ENCODE measurements at regions not wholly inside any gene's neighbourhood (a gene's known extent, or its start where the extent isn't known, plus 50 kb on each side); places are given as distances from the start of the nearest gene placed in this dataset.
A peak's percentile ranks its signal among the peaks of the same experiment; 100 is the strongest.

DNA sequence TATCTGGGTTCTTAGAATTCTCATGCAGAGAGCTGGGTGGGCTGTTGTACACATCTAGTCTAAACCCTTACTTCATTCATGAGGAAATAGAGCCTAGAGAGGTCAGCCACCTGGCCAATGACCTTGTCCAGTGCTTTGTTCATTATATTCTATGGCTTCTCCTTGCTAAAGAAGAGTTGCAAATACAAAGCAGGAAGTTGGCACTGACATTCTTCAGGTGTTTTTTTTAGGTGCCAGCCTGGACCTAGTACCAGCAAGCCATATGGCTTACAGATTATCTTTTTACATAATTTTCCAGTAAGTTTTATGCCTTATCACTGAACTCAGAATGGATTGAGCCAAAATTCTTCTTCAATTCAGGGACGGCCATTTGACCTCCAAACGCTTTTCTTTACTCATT is 54.7 kb upstream of the PGM2 start:
- no peak overlapping the region for H3K4me3 ChIP-seq (ENCODE audit: control insufficient read depth, low read depth, low read length)
- no peak for TF ChIP-seq CTCF (IDR thresholded peaks at IDR 0.05; ENCODE audit: control insufficient read depth, insufficient read depth, low read depth, low read length, missing control alignments)
- no peak for DNase-seq (ENCODE audit: low read depth)

DNA sequence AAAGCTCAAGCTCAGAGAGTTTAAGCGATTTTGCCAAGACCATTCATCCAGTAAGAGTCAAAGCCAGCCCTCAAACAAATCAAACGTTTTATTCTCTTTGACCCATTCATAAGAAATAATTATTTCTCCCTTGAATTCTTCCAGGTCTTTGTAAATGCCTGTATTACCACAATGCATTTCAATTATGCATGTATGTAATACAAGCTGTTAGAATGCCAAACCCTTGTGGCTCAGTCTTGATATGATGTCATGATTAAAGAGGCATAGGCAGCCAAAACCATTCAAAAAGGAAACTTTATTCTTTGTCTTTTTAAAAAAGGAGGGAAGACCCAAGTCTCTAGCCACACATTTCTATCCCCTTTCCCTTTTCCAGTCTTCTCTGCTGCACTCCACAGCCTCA is 56.5 kb upstream of the PGM2 start:
- no peak for TF ChIP-seq CTCF (IDR thresholded peaks at IDR 0.05; ENCODE audit: control insufficient read depth, insufficient read depth, low read depth, low read length, missing control alignments)
- DNase-seq (ENCODE audit: low read depth) = peak; percentile 4
- no peak overlapping the region for H3K4me3 ChIP-seq (ENCODE audit: control insufficient read depth, low read depth, low read length)

DNA sequence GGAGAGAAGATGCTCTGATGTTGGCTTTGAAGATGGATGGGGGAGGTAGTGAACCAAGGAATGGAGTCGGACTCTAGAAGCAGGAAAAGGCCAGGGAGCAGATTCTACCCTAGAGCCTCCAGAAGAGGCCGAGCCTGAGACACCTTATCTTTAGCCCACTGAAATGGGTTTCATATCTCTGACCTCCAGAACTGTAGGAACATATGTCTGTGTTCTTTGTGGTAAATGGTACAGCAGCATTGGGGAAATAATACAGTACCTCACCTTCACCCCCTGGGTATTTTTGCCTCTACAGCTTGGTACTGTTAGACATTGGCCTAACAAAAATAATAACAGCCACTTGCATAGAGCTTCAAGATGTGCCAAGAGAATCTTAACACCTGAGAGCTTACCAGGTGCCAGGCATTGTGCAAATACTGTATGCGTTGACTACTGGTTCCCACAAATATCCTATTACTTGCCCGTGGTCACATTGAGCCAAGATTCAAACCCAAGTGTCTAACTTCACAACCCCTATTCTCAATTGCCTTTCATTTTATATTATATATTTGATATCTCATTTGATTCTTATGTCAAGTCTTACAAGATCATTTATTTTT is 57.0 kb upstream of the PGM2 start:
- no peak overlapping the region for H3K4me3 ChIP-seq (ENCODE audit: control insufficient read depth, low read depth, low read length)
- TF ChIP-seq CTCF (IDR thresholded peaks at IDR 0.05; ENCODE audit: control insufficient read depth, insufficient read depth, low read depth, low read length, missing control alignments) = no peak
- DNase-seq (ENCODE audit: low read depth) = no peak

DNA sequence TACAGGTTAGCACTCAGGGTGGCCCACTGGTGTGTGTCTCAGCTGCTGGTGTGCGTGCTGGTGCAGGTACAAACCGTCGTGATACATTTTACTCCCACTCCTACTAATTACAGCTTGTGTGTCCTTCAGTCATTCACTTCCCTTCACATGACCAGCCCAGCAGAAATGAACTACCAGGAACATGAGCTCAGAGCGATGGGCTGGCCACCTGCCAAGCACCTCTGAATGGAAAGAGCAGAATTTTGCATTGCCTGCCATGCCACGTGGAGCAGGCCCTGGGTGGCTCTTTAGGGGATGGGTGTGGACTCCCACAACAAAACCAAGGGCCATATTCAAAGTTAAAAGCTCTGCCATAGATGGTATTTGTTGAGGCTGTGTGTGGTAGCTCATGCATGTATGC is 58.9 kb upstream of the PGM2 start:
- DNase-seq (ENCODE audit: low read depth) = no peak
- no peak for TF ChIP-seq CTCF (IDR thresholded peaks at IDR 0.05; ENCODE audit: control insufficient read depth, insufficient read depth, low read depth, low read length, missing control alignments)
- no peak overlapping the region for H3K4me3 ChIP-seq (ENCODE audit: control insufficient read depth, low read depth, low read length)

DNA sequence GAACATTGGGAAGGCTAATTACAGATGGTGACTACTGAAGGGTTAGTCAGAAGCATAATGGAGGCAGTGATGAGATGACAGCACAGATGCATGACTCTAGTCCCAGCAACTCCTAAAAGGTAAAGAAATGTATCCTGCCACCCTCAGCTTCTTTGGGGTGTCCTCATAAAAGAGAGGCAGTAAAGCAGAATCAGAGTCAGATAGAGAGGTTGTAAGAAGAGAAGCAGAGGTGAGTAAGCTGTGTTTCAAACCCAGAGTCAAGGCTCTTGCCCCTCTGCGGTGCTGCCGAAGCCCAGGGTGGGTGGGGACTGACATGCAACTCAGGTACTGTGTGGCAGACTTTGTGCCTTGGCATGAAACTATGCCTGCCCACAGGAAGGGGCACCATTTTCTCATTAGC is 59.5 kb upstream of the PGM2 start:
- TF ChIP-seq CTCF (IDR thresholded peaks at IDR 0.05; ENCODE audit: control insufficient read depth, insufficient read depth, low read depth, low read length, missing control alignments) = no peak
- no peak for DNase-seq (ENCODE audit: low read depth)
- no peak overlapping the region for H3K4me3 ChIP-seq (ENCODE audit: control insufficient read depth, low read depth, low read length)

DNA sequence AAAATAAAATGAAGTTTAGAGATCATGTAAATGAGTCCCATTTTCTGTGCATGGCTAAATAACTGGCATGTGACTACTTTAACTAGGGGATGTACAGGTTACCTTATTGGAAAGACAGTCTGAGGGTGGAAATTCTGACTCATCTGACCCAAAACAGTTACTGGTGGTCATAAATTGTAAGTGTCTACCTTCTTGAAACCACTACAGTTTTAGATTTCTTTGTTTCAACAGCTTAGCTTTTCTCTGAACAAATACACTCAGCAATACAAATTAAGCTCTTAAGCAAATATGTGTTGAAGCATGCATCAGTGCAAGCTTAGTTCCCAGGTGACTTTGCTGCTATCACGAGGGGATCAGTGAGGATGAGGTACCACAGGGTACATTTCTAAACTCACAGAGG is 60.7 kb upstream of the PGM2 start:
- DNase-seq (ENCODE audit: low read depth) = no peak
- no peak overlapping the region for H3K4me3 ChIP-seq (ENCODE audit: control insufficient read depth, low read depth, low read length)
- no peak for TF ChIP-seq CTCF (IDR thresholded peaks at IDR 0.05; ENCODE audit: control insufficient read depth, insufficient read depth, low read depth, low read length, missing control alignments)

DNA sequence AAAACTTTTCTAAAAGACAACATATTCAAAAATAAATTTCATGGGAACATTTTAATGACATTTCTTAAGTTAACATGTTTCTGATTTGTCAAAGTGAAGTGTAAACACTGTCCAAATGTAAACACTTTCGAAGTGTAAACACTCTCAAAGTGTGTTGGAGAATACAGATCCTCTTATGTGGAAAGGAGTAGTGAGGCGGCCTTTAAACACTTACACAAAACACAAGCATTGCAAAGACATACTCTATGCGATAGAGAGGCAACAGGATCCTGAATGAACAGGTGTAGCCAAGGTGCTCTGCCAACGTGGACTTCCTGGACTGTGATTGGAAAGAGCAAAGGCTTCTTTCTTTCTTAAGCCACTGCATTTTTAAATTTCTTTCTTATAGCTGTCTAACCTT is 62.7 kb upstream of the PGM2 start:
- no peak for DNase-seq (ENCODE audit: low read depth)
- H3K4me3 ChIP-seq (ENCODE audit: control insufficient read depth, low read depth, low read length) = no peak overlapping the region
- TF ChIP-seq CTCF (IDR thresholded peaks at IDR 0.05; ENCODE audit: control insufficient read depth, insufficient read depth, low read depth, low read length, missing control alignments) = no peak
